Esophagus muscularis mucosa (tissue), 4 donors: ENCODE measurements at regions not wholly inside any gene's neighbourhood (a gene's known extent, or its start where the extent isn't known, plus 50 kb on each side); places are given as distances from the start of the nearest gene placed in this dataset.

Experiments used
- EP300 ChIP-seq: sonication (generic); formaldehyde crosslinking; IDR thresholded peaks from one replicate; pipeline ENCODE4 v1.6.1; 2017; ENCODE audit warnings: antibody characterized with exemption
- POLR2A ChIP-seq: fragments of 450-650 bp; IDR thresholded peaks from one replicate; pipeline ENCODE4 v1.6.1; 2017; ENCODE audit warnings: antibody characterized with exemption, moderate library complexity, mild to moderate bottlenecking, low read depth
- POLR2AphosphoS5 ChIP-seq, 2 donors: sonication (generic); formaldehyde crosslinking; IDR thresholded peaks; one replicate each; pipeline ENCODE4 v1.6.1; 2017; ENCODE audit warnings: antibody characterized with exemption in 2 of 2
- TF ChIP-seq, protein P1 (sequence below), 3 experiments: fragments of 200-600 bp in 2 of 3; fragments of 450-650 bp in 1 of 3; sonication (generic) in 2 of 3; IDR thresholded peaks; one replicate each; pipeline ENCODE4 v1.5.1; 2017 to 2019; ENCODE audit warnings: antibody characterized with exemption in 3 of 3, mild to moderate bottlenecking in 2 of 3, moderate library complexity in 1 of 3

GRCh38 chr9:115850548-115851304, 302.9 kb upstream of the PAPPA start:
- TF ChIP-seq, protein P1, sequence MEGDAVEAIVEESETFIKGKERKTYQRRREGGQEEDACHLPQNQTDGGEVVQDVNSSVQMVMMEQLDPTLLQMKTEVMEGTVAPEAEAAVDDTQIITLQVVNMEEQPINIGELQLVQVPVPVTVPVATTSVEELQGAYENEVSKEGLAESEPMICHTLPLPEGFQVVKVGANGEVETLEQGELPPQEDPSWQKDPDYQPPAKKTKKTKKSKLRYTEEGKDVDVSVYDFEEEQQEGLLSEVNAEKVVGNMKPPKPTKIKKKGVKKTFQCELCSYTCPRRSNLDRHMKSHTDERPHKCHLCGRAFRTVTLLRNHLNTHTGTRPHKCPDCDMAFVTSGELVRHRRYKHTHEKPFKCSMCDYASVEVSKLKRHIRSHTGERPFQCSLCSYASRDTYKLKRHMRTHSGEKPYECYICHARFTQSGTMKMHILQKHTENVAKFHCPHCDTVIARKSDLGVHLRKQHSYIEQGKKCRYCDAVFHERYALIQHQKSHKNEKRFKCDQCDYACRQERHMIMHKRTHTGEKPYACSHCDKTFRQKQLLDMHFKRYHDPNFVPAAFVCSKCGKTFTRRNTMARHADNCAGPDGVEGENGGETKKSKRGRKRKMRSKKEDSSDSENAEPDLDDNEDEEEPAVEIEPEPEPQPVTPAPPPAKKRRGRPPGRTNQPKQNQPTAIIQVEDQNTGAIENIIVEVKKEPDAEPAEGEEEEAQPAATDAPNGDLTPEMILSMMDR (IDR thresholded peaks at IDR 0.05): no peak
- TF ChIP-seq POLR2AphosphoS5 (IDR thresholded peaks at IDR 0.05) (no peak), POLR2A (no peak), EP300 (no peak)
